ENCODE measurements at regions not wholly inside any gene's neighbourhood (a gene's known extent, or its start where the extent isn't known, plus 50 kb on each side); places are given as distances from the start of the nearest gene placed in this dataset.

- Histone ChIP-seq H3K9ac (ENCODE audit: low read length) (no peak overlapping the region), H3K27me3 (ENCODE audit: control insufficient read depth, insufficient read depth, low read length) (no peaks in the 10 kb centered on the region), H3K36me3 (ENCODE audit: control insufficient read depth, low read depth, low read length) (no peaks in the 10 kb centered on the region), H3K9me3 (ENCODE audit: control insufficient read depth, low read depth, low read length) (no peaks in the 10 kb centered on the region), H3K4me1 (ENCODE audit: control insufficient read depth, low read depth, low read length) (no peaks in the 10 kb centered on the region), H3K27ac (ENCODE audit: low read length) (no peak overlapping the region), H3K4me3 (ENCODE audit: low read length) (no peak overlapping the region)
Measured at GRCh38 chr11:21839796-21840195, 353.1 kb upstream of the ANO5 start.

- no peak overlapping the region for H3K9ac ChIP-seq (ENCODE audit: low read length)
- H3K9me3 ChIP-seq (ENCODE audit: control insufficient read depth, low read depth, low read length): no peaks in the 10 kb centered on the region
- H3K27ac ChIP-seq (ENCODE audit: low read length): no peak overlapping the region
- no peak overlapping the region for H3K4me3 ChIP-seq (ENCODE audit: low read length)
- peaks cover 9% of the 10 kb centered on the region for H3K4me1 ChIP-seq (ENCODE audit: control insufficient read depth, low read depth, low read length)
- H3K36me3 ChIP-seq (ENCODE audit: control insufficient read depth, low read depth, low read length): no peaks in the 10 kb centered on the region
- peaks cover 45% of the 10 kb centered on the region for H3K27me3 ChIP-seq (ENCODE audit: control insufficient read depth, insufficient read depth, low read length)
Measured at GRCh38 chr11:21861314-21861713, 331.6 kb upstream of the ANO5 start.

- Histone ChIP-seq H3K27me3 (ENCODE audit: control insufficient read depth, insufficient read depth, low read length) (peaks cover 27% of the 10 kb centered on the region), H3K36me3 (ENCODE audit: control insufficient read depth, low read depth, low read length) (no peaks in the 10 kb centered on the region), H3K9ac (ENCODE audit: low read length) (no peak overlapping the region), H3K27ac (ENCODE audit: low read length) (no peak overlapping the region), H3K4me1 (ENCODE audit: control insufficient read depth, low read depth, low read length) (peaks cover 9% of the 10 kb centered on the region), H3K4me3 (ENCODE audit: low read length) (no peak overlapping the region), H3K9me3 (ENCODE audit: control insufficient read depth, low read depth, low read length) (no peaks in the 10 kb centered on the region)
Measured at GRCh38 chr11:21865541-21865940, 327.3 kb upstream of the ANO5 start.

GRCh38 chr11:21866781-21867180 is 326.1 kb upstream of the ANO5 start:
- Histone ChIP-seq H3K9ac (ENCODE audit: low read length) (no peak overlapping the region), H3K9me3 (ENCODE audit: control insufficient read depth, low read depth, low read length) (no peaks in the 10 kb centered on the region), H3K4me1 (ENCODE audit: control insufficient read depth, low read depth, low read length) (no peaks in the 10 kb centered on the region), H3K36me3 (ENCODE audit: control insufficient read depth, low read depth, low read length) (no peaks in the 10 kb centered on the region), H3K27ac (ENCODE audit: low read length) (no peak overlapping the region), H3K4me3 (ENCODE audit: low read length) (no peak overlapping the region), H3K27me3 (ENCODE audit: control insufficient read depth, insufficient read depth, low read length) (peaks cover 14% of the 10 kb centered on the region)

- H3K36me3 ChIP-seq (ENCODE audit: control insufficient read depth, low read depth, low read length): no peaks in the 10 kb centered on the region
- H3K27me3 ChIP-seq (ENCODE audit: control insufficient read depth, insufficient read depth, low read length): no peaks in the 10 kb centered on the region
- H3K9ac ChIP-seq (ENCODE audit: low read length): no peak overlapping the region
- H3K4me3 ChIP-seq (ENCODE audit: low read length): no peak overlapping the region
- no peak overlapping the region for H3K27ac ChIP-seq (ENCODE audit: low read length)
- no peaks in the 10 kb centered on the region for H3K9me3 ChIP-seq (ENCODE audit: control insufficient read depth, low read depth, low read length)
- H3K4me1 ChIP-seq (ENCODE audit: control insufficient read depth, low read depth, low read length): peaks cover 3% of the 10 kb centered on the region
Measured at GRCh38 chr11:21877151-21877550, 315.7 kb upstream of the ANO5 start.

- Histone ChIP-seq H3K9me3 (ENCODE audit: control insufficient read depth, low read depth, low read length) (no peaks in the 10 kb centered on the region), H3K4me1 (ENCODE audit: control insufficient read depth, low read depth, low read length) (no peaks in the 10 kb centered on the region), H3K27ac (ENCODE audit: low read length) (no peak overlapping the region), H3K4me3 (ENCODE audit: low read length) (no peak overlapping the region), H3K36me3 (ENCODE audit: control insufficient read depth, low read depth, low read length) (no peaks in the 10 kb centered on the region), H3K9ac (ENCODE audit: low read length) (no peak overlapping the region), H3K27me3 (ENCODE audit: control insufficient read depth, insufficient read depth, low read length) (no peaks in the 10 kb centered on the region)
Measured at GRCh38 chr11:21883354-21883753, 309.5 kb upstream of the ANO5 start.

GRCh38 chr11:21888814-21889213 is 304.1 kb upstream of the ANO5 start:
- Histone ChIP-seq H3K36me3 (ENCODE audit: control insufficient read depth, low read depth, low read length) (no peaks in the 10 kb centered on the region), H3K4me1 (ENCODE audit: control insufficient read depth, low read depth, low read length) (no peaks in the 10 kb centered on the region), H3K9ac (ENCODE audit: low read length) (no peak overlapping the region), H3K4me3 (ENCODE audit: low read length) (no peak overlapping the region), H3K9me3 (ENCODE audit: control insufficient read depth, low read depth, low read length) (no peaks in the 10 kb centered on the region), H3K27ac (ENCODE audit: low read length) (no peak overlapping the region), H3K27me3 (ENCODE audit: control insufficient read depth, insufficient read depth, low read length) (no peaks in the 10 kb centered on the region)

- H3K27me3 ChIP-seq (ENCODE audit: control insufficient read depth, insufficient read depth, low read length): no peaks in the 10 kb centered on the region
Measured at GRCh38 chr11:21892736-21893564, 299.9 kb upstream of the ANO5 start.

GRCh38 chr11:21893565-21893867 is 299.4 kb upstream of the ANO5 start:
- H3K36me3 ChIP-seq (ENCODE audit: control insufficient read depth, low read depth, low read length): no peaks in the 10 kb centered on the region
- H3K9me3 ChIP-seq (ENCODE audit: control insufficient read depth, low read depth, low read length): no peaks in the 10 kb centered on the region
- no peaks in the 10 kb centered on the region for H3K27me3 ChIP-seq (ENCODE audit: control insufficient read depth, insufficient read depth, low read length)
- H3K4me3 ChIP-seq (ENCODE audit: low read length): no peak overlapping the region
- H3K27ac ChIP-seq (ENCODE audit: low read length): no peak overlapping the region
- H3K4me1 ChIP-seq (ENCODE audit: control insufficient read depth, low read depth, low read length): no peaks in the 10 kb centered on the region
- H3K9ac ChIP-seq (ENCODE audit: low read length): no peak overlapping the region

More at GRCh38 chr11:21892736-21893564, 299.9 kb upstream of the ANO5 start:
- Histone ChIP-seq H3K9me3 (ENCODE audit: control insufficient read depth, low read depth, low read length) (no peaks in the 10 kb centered on the region), H3K27ac (ENCODE audit: low read length) (no peak overlapping the region), H3K4me1 (ENCODE audit: control insufficient read depth, low read depth, low read length) (no peaks in the 10 kb centered on the region), H3K4me3 (ENCODE audit: low read length) (no peak overlapping the region), H3K36me3 (ENCODE audit: control insufficient read depth, low read depth, low read length) (no peaks in the 10 kb centered on the region), H3K9ac (ENCODE audit: low read length) (no peak overlapping the region)

GRCh38 chr11:21894492-21894891 is 298.4 kb upstream of the ANO5 start:
- Histone ChIP-seq H3K27ac (ENCODE audit: low read length) (no peak overlapping the region), H3K9me3 (ENCODE audit: control insufficient read depth, low read depth, low read length) (no peaks in the 10 kb centered on the region), H3K36me3 (ENCODE audit: control insufficient read depth, low read depth, low read length) (no peaks in the 10 kb centered on the region), H3K9ac (ENCODE audit: low read length) (no peak overlapping the region), H3K4me3 (ENCODE audit: low read length) (no peak overlapping the region), H3K4me1 (ENCODE audit: control insufficient read depth, low read depth, low read length) (no peaks in the 10 kb centered on the region), H3K27me3 (ENCODE audit: control insufficient read depth, insufficient read depth, low read length) (no peaks in the 10 kb centered on the region)

- Histone ChIP-seq H3K9me3 (ENCODE audit: control insufficient read depth, low read depth, low read length) (no peaks in the 10 kb centered on the region), H3K27ac (ENCODE audit: low read length) (no peak overlapping the region), H3K4me1 (ENCODE audit: control insufficient read depth, low read depth, low read length) (no peaks in the 10 kb centered on the region), H3K36me3 (ENCODE audit: control insufficient read depth, low read depth, low read length) (no peaks in the 10 kb centered on the region), H3K4me3 (ENCODE audit: low read length) (no peak overlapping the region), H3K27me3 (ENCODE audit: control insufficient read depth, insufficient read depth, low read length) (no peaks in the 10 kb centered on the region), H3K9ac (ENCODE audit: low read length) (no peak overlapping the region)
Measured at GRCh38 chr11:21895686-21896085, 297.2 kb upstream of the ANO5 start.

- Histone ChIP-seq H3K27me3 (ENCODE audit: control insufficient read depth, insufficient read depth, low read length) (no peaks in the 10 kb centered on the region), H3K9ac (ENCODE audit: low read length) (no peak overlapping the region)
Measured at GRCh38 chr11:21896216-21896615, 296.7 kb upstream of the ANO5 start.

More at GRCh38 chr11:21896216-21896615, 296.7 kb upstream of the ANO5 start:
- Histone ChIP-seq H3K4me1 (ENCODE audit: control insufficient read depth, low read depth, low read length) (no peaks in the 10 kb centered on the region), H3K9me3 (ENCODE audit: control insufficient read depth, low read depth, low read length) (no peaks in the 10 kb centered on the region), H3K4me3 (ENCODE audit: low read length) (no peak overlapping the region), H3K36me3 (ENCODE audit: control insufficient read depth, low read depth, low read length) (no peaks in the 10 kb centered on the region), H3K27ac (ENCODE audit: low read length) (no peak overlapping the region)

Measured in iPS-18a (cell line).